Progenitor cell of endocrine pancreas (in vitro differentiated cells): ENCODE measurements at regions not wholly inside any gene's neighbourhood (a gene's known extent, or its start where the extent isn't known, plus 50 kb on each side); places are given as distances from the start of the nearest gene placed in this dataset.
"Not testable (repeated sequence)": the region's sequence is repeated elsewhere in the genome, so short reads cannot be mapped to it uniquely, and the experiment has no call there.

Source experiments
- DNase-seq: peaks from one replicate; pipeline ENCODE4 v3.0.0; 2021; ENCODE audit warnings: low spot score; ENCODE audit not compliant: unreplicated experiment
- H3K27ac Mint-ChIP-seq: 2 replicates; pipeline ENCODE4 v1.8.0; 2021; ENCODE audit warnings: mild to moderate bottlenecking, moderate library complexity, mixed read lengths
- H3K27me3 Mint-ChIP-seq: 2 replicates; pipeline ENCODE4 v1.8.0; 2021; ENCODE audit warnings: mixed read lengths
- H3K36me3 Mint-ChIP-seq: 2 replicates; pipeline ENCODE4 v1.8.0; 2022; ENCODE audit warnings: mixed read lengths; ENCODE audit not compliant: insufficient read depth
- H3K4me1 Mint-ChIP-seq: 2 replicates; pipeline ENCODE4 v1.8.0; 2021; ENCODE audit warnings: low read depth, mixed read lengths
- H3K4me3 Mint-ChIP-seq: 2 replicates; pipeline ENCODE4 v1.8.0; 2021; ENCODE audit warnings: low read depth, mild to moderate bottlenecking, moderate library complexity, mixed read lengths
- H3K9me3 Mint-ChIP-seq: 2 replicates; pipeline ENCODE4 v1.8.0; 2021; ENCODE audit warnings: low read depth, mixed read lengths
- CTCF ChIP-seq: fragments of 200-600 bp; sonication (generic); IDR thresholded peaks from one replicate; pipeline ENCODE4 v1.5.0; 2021; ENCODE audit warnings: antibody characterized with exemption, mild to moderate bottlenecking; ENCODE audit not compliant: unreplicated experiment

DNA sequence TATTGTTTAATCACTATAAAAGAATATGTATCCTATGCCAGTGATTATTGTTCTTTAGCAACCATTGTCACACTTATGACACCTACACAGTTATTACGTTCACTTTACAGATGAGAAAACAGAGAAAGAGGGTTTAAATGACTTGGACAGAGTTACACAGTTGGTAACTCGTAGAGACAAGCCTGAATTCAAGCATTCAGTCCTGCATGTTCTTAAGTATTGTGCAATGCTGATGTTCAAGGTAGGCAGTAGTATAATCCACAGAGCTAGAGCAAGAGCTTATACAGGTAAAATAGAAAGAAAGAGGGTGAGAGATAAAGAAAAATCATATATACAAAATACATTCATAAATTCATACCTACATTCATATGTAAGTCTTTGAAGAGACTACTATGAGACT lies 249.8 kb upstream of the ANXA10 start:
- no peaks in the 10 kb centered on the region for H3K36me3 Mint-ChIP-seq
- H3K9me3 Mint-ChIP-seq: peaks cover 3% of the 10 kb centered on the region
- DNase-seq: no peak
- H3K4me1 Mint-ChIP-seq: no peaks in the 10 kb centered on the region
- no peaks in the 10 kb centered on the region for H3K27me3 Mint-ChIP-seq
- H3K27ac Mint-ChIP-seq: no peak overlapping the region
- TF ChIP-seq CTCF: no peak
- no peak overlapping the region for H3K4me3 Mint-ChIP-seq

DNA sequence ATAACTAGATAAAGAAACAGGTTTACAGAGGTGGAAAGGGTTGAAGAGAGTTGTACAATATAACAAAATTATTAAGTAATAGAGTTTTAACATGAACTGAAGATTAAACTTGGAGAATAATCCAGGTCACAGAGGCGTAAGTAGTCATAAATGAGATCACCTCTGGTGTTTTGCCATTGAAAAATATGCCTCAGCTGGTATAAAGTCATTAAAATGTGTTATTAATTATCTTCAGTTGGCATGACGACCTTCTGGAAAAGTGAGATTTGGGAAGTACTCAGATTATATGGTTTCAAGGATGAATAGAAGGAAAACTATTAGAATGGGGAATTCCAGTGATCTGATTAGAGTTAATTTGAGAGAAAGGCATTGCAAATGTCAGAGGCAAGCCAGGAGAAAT lies 237.5 kb upstream of the ANXA10 start:
- H3K4me3 Mint-ChIP-seq: no peak overlapping the region
- H3K36me3 Mint-ChIP-seq: no peaks in the 10 kb centered on the region
- H3K9me3 Mint-ChIP-seq: no peaks in the 10 kb centered on the region
- H3K27ac Mint-ChIP-seq: no peak overlapping the region
- no peaks in the 10 kb centered on the region for H3K27me3 Mint-ChIP-seq
- no peaks in the 10 kb centered on the region for H3K4me1 Mint-ChIP-seq
- TF ChIP-seq CTCF: no peak
- no peak for DNase-seq

DNA sequence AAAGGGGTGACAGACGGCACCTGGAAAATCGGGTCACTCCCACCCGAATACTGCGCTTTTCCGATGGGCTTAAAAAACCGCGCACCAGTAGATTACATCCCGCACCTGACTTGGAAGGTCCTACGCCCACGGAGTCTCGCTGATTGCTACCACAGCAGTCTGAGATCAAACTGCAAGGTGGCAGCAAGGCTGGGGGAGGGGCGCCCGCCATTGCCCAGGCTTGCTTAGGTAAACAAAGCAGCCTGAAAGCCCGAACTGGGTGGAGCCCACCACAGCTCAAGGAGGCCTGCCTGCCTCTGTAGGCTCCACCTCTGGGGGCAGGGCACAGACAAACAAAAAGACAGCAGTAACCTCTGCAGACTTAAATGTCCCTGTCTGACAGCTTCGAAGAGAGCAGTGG lies 234.2 kb upstream of the ANXA10 start:
- H3K27ac Mint-ChIP-seq, H3K4me3 Mint-ChIP-seq, H3K36me3 Mint-ChIP-seq, H3K4me1 Mint-ChIP-seq, H3K27me3 Mint-ChIP-seq, DNase-seq, H3K9me3 Mint-ChIP-seq: not testable (repeated sequence)

DNA sequence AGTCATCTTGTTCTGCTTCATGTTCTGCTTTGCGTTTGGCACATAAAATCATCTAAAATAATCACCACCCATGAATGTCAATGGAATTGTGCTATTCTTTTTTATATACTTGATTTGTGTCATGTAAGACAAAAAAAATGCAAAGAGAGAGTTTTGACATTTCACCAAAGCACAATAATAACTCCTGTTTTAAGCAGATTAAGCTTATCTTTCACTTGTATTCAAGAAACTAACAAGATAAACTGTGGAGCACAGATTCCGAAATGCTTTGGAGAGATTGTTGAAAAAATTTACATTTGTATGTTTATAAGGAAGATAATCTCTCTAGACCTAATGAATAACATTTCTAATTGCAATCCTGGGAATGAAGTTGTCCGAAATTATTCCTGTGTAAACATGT lies 225.1 kb upstream of the ANXA10 start:
- no peak overlapping the region for H3K27ac Mint-ChIP-seq
- H3K36me3 Mint-ChIP-seq: no peaks in the 10 kb centered on the region
- DNase-seq: no peak
- no peaks in the 10 kb centered on the region for H3K27me3 Mint-ChIP-seq
- no peaks in the 10 kb centered on the region for H3K9me3 Mint-ChIP-seq
- no peaks in the 10 kb centered on the region for H3K4me1 Mint-ChIP-seq
- H3K4me3 Mint-ChIP-seq: no peak overlapping the region
- no peak for TF ChIP-seq CTCF

- H3K27me3 Mint-ChIP-seq: no peaks in the 10 kb centered on the region
- H3K4me1 Mint-ChIP-seq: no peaks in the 10 kb centered on the region
- H3K27ac Mint-ChIP-seq: no peak overlapping the region
- no peak for TF ChIP-seq CTCF
- no peak overlapping the region for H3K4me3 Mint-ChIP-seq
- DNase-seq: no peak
- no peaks in the 10 kb centered on the region for H3K9me3 Mint-ChIP-seq
- H3K36me3 Mint-ChIP-seq: no peaks in the 10 kb centered on the region
Measured at GRCh38 chr4:167868163-167868562, 224.2 kb upstream of the ANXA10 start.

GRCh38 chr4:167873496-167873895 lies 218.8 kb upstream of the ANXA10 start:
- H3K4me3 Mint-ChIP-seq: no peak overlapping the region
- no peaks in the 10 kb centered on the region for H3K36me3 Mint-ChIP-seq
- no peak for DNase-seq
- no peak overlapping the region for H3K27ac Mint-ChIP-seq
- TF ChIP-seq CTCF: no peak
- peaks cover 3% of the 10 kb centered on the region for H3K9me3 Mint-ChIP-seq
- H3K27me3 Mint-ChIP-seq: peaks cover 3% of the 10 kb centered on the region
- peaks cover 2% of the 10 kb centered on the region for H3K4me1 Mint-ChIP-seq

- not testable (repeated sequence) for H3K27me3 Mint-ChIP-seq, H3K36me3 Mint-ChIP-seq, H3K4me1 Mint-ChIP-seq, DNase-seq, H3K4me3 Mint-ChIP-seq, H3K27ac Mint-ChIP-seq, H3K9me3 Mint-ChIP-seq
Measured at GRCh38 chr4:167876091-167876490, 216.2 kb upstream of the ANXA10 start.

- not testable (repeated sequence) for H3K4me3 Mint-ChIP-seq, DNase-seq, H3K9me3 Mint-ChIP-seq, H3K27ac Mint-ChIP-seq, H3K4me1 Mint-ChIP-seq, H3K36me3 Mint-ChIP-seq, H3K27me3 Mint-ChIP-seq
Measured at GRCh38 chr4:167877826-167878225, 214.5 kb upstream of the ANXA10 start.
